ENCODE measurements at regions not wholly inside any gene's neighbourhood (a gene's known extent, or its start where the extent isn't known, plus 50 kb on each side); places are given as distances from the start of the nearest gene placed in this dataset.
"Not testable (repeated sequence)": the region's sequence is repeated elsewhere in the genome, so short reads cannot be mapped to it uniquely, and the experiment has no call there.

- Histone ChIP-seq H2AFZ (ENCODE audit: low read depth, low read length) (no peak overlapping the region), H3K9me3 (ENCODE audit: low read length) (no peaks in the 10 kb centered on the region), H3K4me3 (ENCODE audit: low read length) (no peak overlapping the region)
These were observed 236.0 kb downstream of the BCL11B start for GRCh38 chr14:99035712-99036610.

GRCh38 chr14:99036611-99037293 is 235.2 kb downstream of the BCL11B start:
- H3K4me3 ChIP-seq (ENCODE audit: low read length) = no peak overlapping the region
- H3K4me1 ChIP-seq (ENCODE audit: insufficient read depth, low read length) = no peaks in the 10 kb centered on the region
- no peaks in the 10 kb centered on the region for H3K9me3 ChIP-seq (ENCODE audit: low read length)
- no peaks in the 10 kb centered on the region for H3K36me3 ChIP-seq (ENCODE audit: insufficient read depth, low read length)
- H2AFZ ChIP-seq (ENCODE audit: low read depth, low read length) = no peak overlapping the region
- peaks cover 13% of the 10 kb centered on the region for H3K27me3 ChIP-seq (ENCODE audit: insufficient read depth, low read length)

More at GRCh38 chr14:99035712-99036610, 236.0 kb downstream of the BCL11B start:
- no peaks in the 10 kb centered on the region for H3K4me1 ChIP-seq (ENCODE audit: insufficient read depth, low read length)
- peaks cover 13% of the 10 kb centered on the region for H3K27me3 ChIP-seq (ENCODE audit: insufficient read depth, low read length)
- no peaks in the 10 kb centered on the region for H3K36me3 ChIP-seq (ENCODE audit: insufficient read depth, low read length)

GRCh38 chr14:99037326-99037725 is 234.7 kb downstream of the BCL11B start:
- not testable (repeated sequence) for H3K36me3 ChIP-seq (ENCODE audit: insufficient read depth, low read length); H3K4me1 ChIP-seq (ENCODE audit: insufficient read depth, low read length); H2AFZ ChIP-seq (ENCODE audit: low read depth, low read length); H3K4me3 ChIP-seq (ENCODE audit: low read length); H3K9me3 ChIP-seq (ENCODE audit: low read length)
- H3K27me3 ChIP-seq (ENCODE audit: insufficient read depth, low read length) = peaks cover 13% of the 10 kb centered on the region

GRCh38 chr14:99037777-99038430 is 234.1 kb downstream of the BCL11B start:
- H2AFZ ChIP-seq (ENCODE audit: low read depth, low read length) = no peak overlapping the region
- H3K36me3 ChIP-seq (ENCODE audit: insufficient read depth, low read length) = no peaks in the 10 kb centered on the region
- H3K27me3 ChIP-seq (ENCODE audit: insufficient read depth, low read length) = peaks cover 13% of the 10 kb centered on the region
- no peak overlapping the region for H3K4me3 ChIP-seq (ENCODE audit: low read length)
- no peaks in the 10 kb centered on the region for H3K4me1 ChIP-seq (ENCODE audit: insufficient read depth, low read length)
- H3K9me3 ChIP-seq (ENCODE audit: low read length) = no peaks in the 10 kb centered on the region

GRCh38 chr14:99038431-99038820 is 233.6 kb downstream of the BCL11B start:
- Histone ChIP-seq H3K4me3 (ENCODE audit: low read length) (no peak overlapping the region), H3K27me3 (ENCODE audit: insufficient read depth, low read length) (peaks cover 13% of the 10 kb centered on the region), H2AFZ (ENCODE audit: low read depth, low read length) (no peak overlapping the region), H3K4me1 (ENCODE audit: insufficient read depth, low read length) (no peaks in the 10 kb centered on the region), H3K36me3 (ENCODE audit: insufficient read depth, low read length) (no peaks in the 10 kb centered on the region), H3K9me3 (ENCODE audit: low read length) (no peaks in the 10 kb centered on the region)

GRCh38 chr14:99039331-99040041 is 232.5 kb downstream of the BCL11B start:
- no peaks in the 10 kb centered on the region for H3K36me3 ChIP-seq (ENCODE audit: insufficient read depth, low read length)
- no peak overlapping the region for H2AFZ ChIP-seq (ENCODE audit: low read depth, low read length)
- H3K4me1 ChIP-seq (ENCODE audit: insufficient read depth, low read length) = no peaks in the 10 kb centered on the region
- no peak overlapping the region for H3K4me3 ChIP-seq (ENCODE audit: low read length)
- H3K27me3 ChIP-seq (ENCODE audit: insufficient read depth, low read length) = peaks cover 13% of the 10 kb centered on the region
- H3K9me3 ChIP-seq (ENCODE audit: low read length) = no peaks in the 10 kb centered on the region

GRCh38 chr14:99040052-99040451 is 231.9 kb downstream of the BCL11B start:
- Histone ChIP-seq H3K9me3 (ENCODE audit: low read length) (no peaks in the 10 kb centered on the region), H3K4me3 (ENCODE audit: low read length) (no peak overlapping the region), H3K4me1 (ENCODE audit: insufficient read depth, low read length) (no peaks in the 10 kb centered on the region), H2AFZ (ENCODE audit: low read depth, low read length) (no peak overlapping the region), H3K36me3 (ENCODE audit: insufficient read depth, low read length) (no peaks in the 10 kb centered on the region), H3K27me3 (ENCODE audit: insufficient read depth, low read length) (peaks cover 13% of the 10 kb centered on the region)

- no peaks in the 10 kb centered on the region for H3K36me3 ChIP-seq (ENCODE audit: insufficient read depth, low read length)
- peaks cover 9% of the 10 kb centered on the region for H3K27me3 ChIP-seq (ENCODE audit: insufficient read depth, low read length)
- H3K9me3 ChIP-seq (ENCODE audit: low read length) = no peaks in the 10 kb centered on the region
- H2AFZ ChIP-seq (ENCODE audit: low read depth, low read length) = no peak overlapping the region
- no peaks in the 10 kb centered on the region for H3K4me1 ChIP-seq (ENCODE audit: insufficient read depth, low read length)
- no peak overlapping the region for H3K4me3 ChIP-seq (ENCODE audit: low read length)
These were observed 231.3 kb downstream of the BCL11B start for GRCh38 chr14:99040711-99041110.

GRCh38 chr14:99041141-99041819 is 230.7 kb downstream of the BCL11B start:
- Histone ChIP-seq H3K36me3 (ENCODE audit: insufficient read depth, low read length) (no peaks in the 10 kb centered on the region), H3K4me3 (ENCODE audit: low read length) (no peak overlapping the region), H3K9me3 (ENCODE audit: low read length) (no peaks in the 10 kb centered on the region), H3K27me3 (ENCODE audit: insufficient read depth, low read length) (peaks cover 7% of the 10 kb centered on the region), H3K4me1 (ENCODE audit: insufficient read depth, low read length) (no peaks in the 10 kb centered on the region), H2AFZ (ENCODE audit: low read depth, low read length) (no peak overlapping the region)

GRCh38 chr14:99041820-99042174 is 230.2 kb downstream of the BCL11B start:
- H3K36me3 ChIP-seq (ENCODE audit: insufficient read depth, low read length) = no peaks in the 10 kb centered on the region
- H3K9me3 ChIP-seq (ENCODE audit: low read length) = no peaks in the 10 kb centered on the region
- H3K4me1 ChIP-seq (ENCODE audit: insufficient read depth, low read length) = no peaks in the 10 kb centered on the region
- H3K4me3 ChIP-seq (ENCODE audit: low read length) = no peak overlapping the region
- no peak overlapping the region for H2AFZ ChIP-seq (ENCODE audit: low read depth, low read length)
- H3K27me3 ChIP-seq (ENCODE audit: insufficient read depth, low read length) = peaks cover 6% of the 10 kb centered on the region

GRCh38 chr14:99042381-99043266 is 229.4 kb downstream of the BCL11B start:
- Histone ChIP-seq H2AFZ (ENCODE audit: low read depth, low read length) (no peak overlapping the region), H3K4me1 (ENCODE audit: insufficient read depth, low read length) (no peaks in the 10 kb centered on the region), H3K36me3 (ENCODE audit: insufficient read depth, low read length) (no peaks in the 10 kb centered on the region), H3K9me3 (ENCODE audit: low read length) (no peaks in the 10 kb centered on the region), H3K27me3 (ENCODE audit: insufficient read depth, low read length) (peaks cover 6% of the 10 kb centered on the region), H3K4me3 (ENCODE audit: low read length) (no peak overlapping the region)

- no peak overlapping the region for H2AFZ ChIP-seq (ENCODE audit: low read depth, low read length)
- H3K27me3 ChIP-seq (ENCODE audit: insufficient read depth, low read length) = peaks cover 6% of the 10 kb centered on the region
- H3K36me3 ChIP-seq (ENCODE audit: insufficient read depth, low read length) = no peaks in the 10 kb centered on the region
- H3K9me3 ChIP-seq (ENCODE audit: low read length) = no peaks in the 10 kb centered on the region
- H3K4me1 ChIP-seq (ENCODE audit: insufficient read depth, low read length) = no peaks in the 10 kb centered on the region
- no peak overlapping the region for H3K4me3 ChIP-seq (ENCODE audit: low read length)
These were observed 228.8 kb downstream of the BCL11B start for GRCh38 chr14:99043267-99043615.

All from neuron (in vitro differentiated cells).